Vagina (tissue), 2 donors: ENCODE measurements at regions not wholly inside any gene's neighbourhood (a gene's known extent, or its start where the extent isn't known, plus 50 kb on each side); places are given as distances from the start of the nearest gene placed in this dataset.

Experiments
- POLR2A ChIP-seq, 2 donors: fragments of 450-650 bp; IDR thresholded peaks; one replicate each; pipeline ENCODE4 v1.6.1; 2017; ENCODE audit warnings: antibody characterized with exemption in 2 of 2, mild to moderate bottlenecking in 2 of 2, moderate library complexity in 2 of 2
- POLR2AphosphoS5 ChIP-seq, 2 donors: sonication (generic); formaldehyde crosslinking; IDR thresholded peaks; one replicate each; pipeline ENCODE4 v1.9.0; 2017; ENCODE audit warnings: antibody characterized with exemption in 2 of 2, mild to moderate bottlenecking in 2 of 2, low read depth in 1 of 2; ENCODE audit not compliant: insufficient read depth in 1 of 2
- TF ChIP-seq, protein P1 (sequence below), 3 experiments: fragments of 450-650 bp in 2 of 3; fragments of 200-600 bp in 1 of 3; sonication (generic) in 1 of 3; IDR thresholded peaks; one replicate each; pipeline ENCODE4 v1.5.1; 2017 to 2019; ENCODE audit warnings: antibody characterized with exemption in 3 of 3, mild to moderate bottlenecking in 2 of 3, moderate library complexity in 2 of 3

DNA sequence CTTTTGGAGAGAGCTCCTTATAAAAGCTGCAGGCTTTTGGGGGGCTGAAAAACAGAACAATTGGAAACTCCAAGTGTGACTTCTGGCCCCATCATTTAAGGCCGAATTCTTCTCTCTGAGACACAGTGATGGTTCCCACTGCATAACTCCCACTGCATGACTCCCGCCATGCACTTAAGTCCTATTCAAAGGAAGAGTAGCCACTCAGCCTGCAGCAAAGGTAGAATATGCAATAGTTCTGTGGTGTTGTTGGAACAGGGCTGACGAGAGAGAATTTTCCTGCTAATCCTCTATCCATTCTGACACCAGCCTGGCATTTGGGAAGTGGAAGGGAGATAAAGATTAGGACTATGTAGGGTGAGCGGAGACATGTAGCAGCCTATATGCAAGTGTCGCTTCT is 185.6 kb upstream of the ZNF462 start:
- TF ChIP-seq POLR2AphosphoS5 (IDR thresholded peaks at IDR 0.05; ENCODE audit: insufficient read depth in 1 of 2, low read depth in 1 of 2) (no peak), POLR2A (IDR thresholded peaks at IDR 0.05) (no peak)
- TF ChIP-seq, protein P1, sequence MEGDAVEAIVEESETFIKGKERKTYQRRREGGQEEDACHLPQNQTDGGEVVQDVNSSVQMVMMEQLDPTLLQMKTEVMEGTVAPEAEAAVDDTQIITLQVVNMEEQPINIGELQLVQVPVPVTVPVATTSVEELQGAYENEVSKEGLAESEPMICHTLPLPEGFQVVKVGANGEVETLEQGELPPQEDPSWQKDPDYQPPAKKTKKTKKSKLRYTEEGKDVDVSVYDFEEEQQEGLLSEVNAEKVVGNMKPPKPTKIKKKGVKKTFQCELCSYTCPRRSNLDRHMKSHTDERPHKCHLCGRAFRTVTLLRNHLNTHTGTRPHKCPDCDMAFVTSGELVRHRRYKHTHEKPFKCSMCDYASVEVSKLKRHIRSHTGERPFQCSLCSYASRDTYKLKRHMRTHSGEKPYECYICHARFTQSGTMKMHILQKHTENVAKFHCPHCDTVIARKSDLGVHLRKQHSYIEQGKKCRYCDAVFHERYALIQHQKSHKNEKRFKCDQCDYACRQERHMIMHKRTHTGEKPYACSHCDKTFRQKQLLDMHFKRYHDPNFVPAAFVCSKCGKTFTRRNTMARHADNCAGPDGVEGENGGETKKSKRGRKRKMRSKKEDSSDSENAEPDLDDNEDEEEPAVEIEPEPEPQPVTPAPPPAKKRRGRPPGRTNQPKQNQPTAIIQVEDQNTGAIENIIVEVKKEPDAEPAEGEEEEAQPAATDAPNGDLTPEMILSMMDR (IDR thresholded peaks at IDR 0.05) = no peak
